Naive B cell (primary cell): ENCODE measurements at regions not wholly inside any gene's neighbourhood (a gene's known extent, or its start where the extent isn't known, plus 50 kb on each side); places are given as distances from the start of the nearest gene placed in this dataset.

Experiments used
- ATAC-seq, 2 donors: fragments of 150-1000 bp; cut with Tn5 transposase; 2 replicates each; pipeline ENCODE4 v1.10.0; 2021; ENCODE audit warnings: low read depth in 2 of 2, mild to moderate bottlenecking in 2 of 2, moderate library complexity in 2 of 2
- DNase-seq: peaks from one replicate; pipeline ENCODE4 v3.0.0; 2022
- H3K27ac Mint-ChIP-seq, 6 donors: one replicate each; pipeline ENCODE4 v1.8.0; 2020 to 2022; ENCODE audit warnings: mild to moderate bottlenecking in 6 of 6, mixed read lengths in 6 of 6, moderate library complexity in 5 of 6, inconsistent platforms in 2 of 6
- H3K27me3 Mint-ChIP-seq, 3 donors: one replicate each; pipeline ENCODE4 v1.8.0; 2021 to 2022; ENCODE audit warnings: mixed read lengths in 3 of 3, mild to moderate bottlenecking in 1 of 3
- H3K36me3 Mint-ChIP-seq, 2 donors: one replicate each; pipeline ENCODE4 v1.8.0; 2020 to 2022; ENCODE audit warnings: mixed read lengths in 2 of 2, inconsistent platforms in 1 of 2, mild to moderate bottlenecking in 1 of 2
- H3K4me1 Mint-ChIP-seq, 3 donors: one replicate each; pipeline ENCODE4 v1.8.0; 2020 to 2022; ENCODE audit warnings: mixed read lengths in 3 of 3, inconsistent platforms in 1 of 3, mild to moderate bottlenecking in 1 of 3, moderate library complexity in 1 of 3
- H3K4me3 Mint-ChIP-seq, 8 donors: one replicate each; pipeline ENCODE4 v1.8.0; 2020 to 2022; ENCODE audit warnings: mild to moderate bottlenecking in 8 of 8, mixed read lengths in 8 of 8, moderate library complexity in 8 of 8, inconsistent platforms in 2 of 8
- H3K9me3 Mint-ChIP-seq, 7 donors: one replicate each; pipeline ENCODE4 v1.8.0; 2020 to 2022; ENCODE audit warnings: mixed read lengths in 7 of 7, mild to moderate bottlenecking in 5 of 7, inconsistent platforms in 2 of 7, moderate library complexity in 1 of 7

- ATAC-seq: peak; percentile 72 to 81
- peak overlapping the region; percentile 25 to 92 (median 66) for H3K27ac Mint-ChIP-seq
- H3K27me3 Mint-ChIP-seq: no peaks in the 10 kb centered on the region
- peaks cover 34 to 47% (median 40%) of the 10 kb centered on the region in 3 donors for H3K4me1 Mint-ChIP-seq
- H3K9me3 Mint-ChIP-seq: no peaks in the 10 kb centered on the region
- H3K4me3 Mint-ChIP-seq: peak overlapping the region in 7 of 8 donors; percentile 30 to 87 (median 79)
- H3K36me3 Mint-ChIP-seq: no peaks in the 10 kb centered on the region
- DNase-seq: peak; percentile 70
Measured at GRCh38 chr1:43073490-43074230, 98.4 kb downstream of the EBNA1BP2 start.

- ATAC-seq: no peak
- no peak for DNase-seq
- H3K4me3 Mint-ChIP-seq: peak overlapping the region in 7 of 8 donors; percentile 31 to 87 (median 69)
- H3K27me3 Mint-ChIP-seq: no peaks in the 10 kb centered on the region
- no peaks in the 10 kb centered on the region for H3K9me3 Mint-ChIP-seq
- peaks cover 43 to 57% (median 47%) of the 10 kb centered on the region in 3 donors for H3K4me1 Mint-ChIP-seq
- no peaks in the 10 kb centered on the region for H3K36me3 Mint-ChIP-seq
- H3K27ac Mint-ChIP-seq: peak overlapping the region; percentile 41 to 92 (median 79)
Measured at GRCh38 chr1:43072314-43072713, 99.8 kb downstream of the EBNA1BP2 start.

DNA sequence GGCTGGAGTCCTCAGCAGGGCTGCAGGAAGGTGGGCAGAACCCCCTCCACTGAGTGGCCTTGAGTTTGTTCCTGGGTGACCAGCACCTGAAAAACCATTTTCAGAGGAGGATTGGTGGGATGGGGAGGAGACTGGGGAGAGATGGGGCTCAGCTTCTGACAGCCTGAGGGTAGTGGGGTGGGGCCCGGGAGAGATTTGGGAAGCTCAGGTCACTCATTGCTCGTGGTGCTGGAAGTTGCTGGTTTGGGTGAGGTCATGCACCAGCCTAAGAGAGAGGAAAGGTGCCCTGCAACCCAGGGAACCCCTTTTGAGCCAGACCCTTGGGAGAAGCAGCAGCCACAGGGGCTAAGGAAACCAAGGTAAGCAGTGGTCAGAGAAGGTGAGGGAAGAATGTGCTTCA, 100.8 kb downstream of the EBNA1BP2 start:
- H3K27ac Mint-ChIP-seq: peak overlapping the region in 5 of 6 donors; percentile 34 to 96 (median 67)
- no peaks in the 10 kb centered on the region for H3K36me3 Mint-ChIP-seq
- H3K9me3 Mint-ChIP-seq: no peaks in the 10 kb centered on the region
- ATAC-seq (no peak), DNase-seq (no peak)
- no peaks in the 10 kb centered on the region for H3K27me3 Mint-ChIP-seq
- H3K4me3 Mint-ChIP-seq: peak overlapping the region in 7 of 8 donors; percentile 3 to 85 (median 35)
- peaks cover 48 to 60% (median 55%) of the 10 kb centered on the region in 3 donors for H3K4me1 Mint-ChIP-seq

DNA sequence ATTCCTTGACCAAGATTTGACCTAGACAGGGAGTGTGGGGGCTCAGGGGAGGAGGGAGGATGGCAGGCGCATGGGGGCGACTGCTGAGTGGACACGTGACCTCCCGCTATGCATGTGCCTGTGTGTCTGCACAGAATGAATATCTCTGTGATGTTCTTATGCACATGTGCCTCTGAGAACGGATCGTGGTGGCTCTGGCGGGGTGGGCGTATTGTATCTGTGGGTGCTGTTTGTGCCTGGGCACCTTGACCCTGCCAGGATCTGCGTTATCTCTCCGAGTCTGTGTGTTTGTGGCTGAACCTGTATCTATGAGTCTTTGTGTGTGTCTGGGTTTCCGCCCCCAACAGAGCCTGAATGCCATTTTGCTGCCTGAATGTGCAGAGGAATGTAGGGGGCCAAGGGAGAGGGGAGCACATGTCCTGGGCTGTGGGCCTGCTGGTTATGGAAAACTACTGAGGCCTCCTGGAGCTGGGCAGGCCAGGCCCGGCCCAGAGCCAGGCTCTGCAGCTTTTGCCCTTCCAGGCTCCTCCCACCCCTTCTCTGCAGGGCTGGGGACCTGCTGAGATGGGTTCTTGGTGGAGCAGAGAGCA, 102.5 kb downstream of the EBNA1BP2 start:
- no peaks in the 10 kb centered on the region for H3K36me3 Mint-ChIP-seq
- H3K27me3 Mint-ChIP-seq: no peaks in the 10 kb centered on the region
- H3K27ac Mint-ChIP-seq: peak overlapping the region in 2 of 6 donors; percentile 81 to 89
- peaks cover 53 to 64% (median 63%) of the 10 kb centered on the region in 3 donors for H3K4me1 Mint-ChIP-seq
- no peak for ATAC-seq
- peak overlapping the region in 7 of 8 donors; percentile 20 to 84 (median 48) for H3K4me3 Mint-ChIP-seq
- no peaks in the 10 kb centered on the region for H3K9me3 Mint-ChIP-seq
- DNase-seq: no peak

- peak overlapping the region in 2 of 6 donors; percentile 26 to 40 for H3K27ac Mint-ChIP-seq
- no peaks in the 10 kb centered on the region for H3K27me3 Mint-ChIP-seq
- peak overlapping the region in 6 of 8 donors; percentile 57 to 77 (median 72) for H3K4me3 Mint-ChIP-seq
- no peak for DNase-seq
- no peaks in the 10 kb centered on the region for H3K9me3 Mint-ChIP-seq
- peaks cover 53 to 64% (median 63%) of the 10 kb centered on the region in 3 donors for H3K4me1 Mint-ChIP-seq
- no peaks in the 10 kb centered on the region for H3K36me3 Mint-ChIP-seq
- ATAC-seq: no peak
Measured at GRCh38 chr1:43068911-43069310, 103.2 kb downstream of the EBNA1BP2 start.

- ATAC-seq: peak; percentile 51
- Mint-ChIP-seq H3K36me3 (no peaks in the 10 kb centered on the region), H3K9me3 (no peaks in the 10 kb centered on the region), H3K27me3 (no peaks in the 10 kb centered on the region), H3K4me3 (peak overlapping the region; percentile 24 to 90 (median 82)), H3K27ac (peak overlapping the region in 4 of 6 donors; percentile 30 to 86 (median 69)), H3K4me1 (peaks cover 47 to 58% (median 57%) of the 10 kb centered on the region in 3 donors)
- peak; percentile 32 for DNase-seq
Measured at GRCh38 chr1:43067977-43068751, 103.9 kb downstream of the EBNA1BP2 start.

- ATAC-seq: no peak
- Mint-ChIP-seq H3K36me3 (no peaks in the 10 kb centered on the region), H3K4me3 (peak overlapping the region; percentile 24 to 90 (median 78)), H3K27ac (peak overlapping the region in 3 of 6 donors; percentile 30 to 86 (median 73)), H3K27me3 (no peaks in the 10 kb centered on the region), H3K4me1 (peaks cover 41 to 49% (median 49%) of the 10 kb centered on the region in 3 donors), H3K9me3 (no peaks in the 10 kb centered on the region)
- no peak for DNase-seq
Measured at GRCh38 chr1:43067233-43067745, 104.8 kb downstream of the EBNA1BP2 start.

DNA sequence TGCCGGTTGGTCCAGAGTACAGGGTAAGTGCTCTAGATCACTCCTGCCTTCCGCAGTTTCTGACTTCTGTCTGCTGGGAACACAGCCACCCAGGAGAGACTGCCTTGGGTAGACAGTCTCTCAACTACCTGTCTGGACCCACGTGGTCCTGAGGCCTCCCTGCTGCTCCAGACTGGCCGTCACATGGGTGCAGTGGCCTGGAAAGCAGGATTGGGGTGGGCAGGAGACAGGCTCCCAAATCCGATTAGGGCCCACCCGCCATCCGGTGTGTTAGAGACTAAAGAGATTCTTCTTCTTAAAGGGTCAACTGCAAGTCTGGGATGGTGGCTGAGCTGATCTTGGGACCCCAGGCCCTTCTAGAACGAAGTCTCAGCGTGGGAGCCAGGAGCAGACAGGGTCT, 105.5 kb downstream of the EBNA1BP2 start:
- Mint-ChIP-seq H3K27ac (peak overlapping the region in 1 of 6 donors; percentile 73), H3K9me3 (no peaks in the 10 kb centered on the region), H3K36me3 (no peaks in the 10 kb centered on the region), H3K27me3 (no peaks in the 10 kb centered on the region), H3K4me1 (peaks cover 34 to 42% (median 42%) of the 10 kb centered on the region in 3 donors), H3K4me3 (peak overlapping the region in 6 of 8 donors; percentile 24 to 81 (median 62))
- ATAC-seq (no peak), DNase-seq (no peak)

- peak overlapping the region in 1 of 6 donors; percentile 18 for H3K27ac Mint-ChIP-seq
- no peak for ATAC-seq
- no peaks in the 10 kb centered on the region for H3K9me3 Mint-ChIP-seq
Measured at GRCh38 chr1:43065616-43066399, 106.3 kb downstream of the EBNA1BP2 start.

GRCh38 chr1:43065191-43065590, 106.5 kb upstream of the SLC2A1 start:
- Mint-ChIP-seq H3K36me3 (no peaks in the 10 kb centered on the region), H3K9me3 (no peaks in the 10 kb centered on the region), H3K27ac (peak overlapping the region in 1 of 6 donors; percentile 17), H3K27me3 (peaks cover 0 to 3% (median 0%) of the 10 kb centered on the region in 3 donors), H3K4me3 (no peak overlapping the region), H3K4me1 (peaks cover 26 to 31% (median 29%) of the 10 kb centered on the region in 3 donors)
- peak; percentile 40 to 49 for ATAC-seq
- no peak for DNase-seq

More at GRCh38 chr1:43065616-43066399, 106.3 kb downstream of the EBNA1BP2 start:
- peaks cover 27 to 34% (median 34%) of the 10 kb centered on the region in 3 donors for H3K4me1 Mint-ChIP-seq
- DNase-seq: no peak
- H3K36me3 Mint-ChIP-seq: no peaks in the 10 kb centered on the region
- H3K4me3 Mint-ChIP-seq: no peak overlapping the region
- no peaks in the 10 kb centered on the region for H3K27me3 Mint-ChIP-seq

- H3K4me1 Mint-ChIP-seq: peaks cover 19 to 23% (median 21%) of the 10 kb centered on the region in 3 donors
- DNase-seq (no peak), ATAC-seq (no peak)
- H3K9me3 Mint-ChIP-seq: no peaks in the 10 kb centered on the region
- H3K36me3 Mint-ChIP-seq: no peaks in the 10 kb centered on the region
- peak overlapping the region in 3 of 6 donors; percentile 4 to 25 (median 21) for H3K27ac Mint-ChIP-seq
- H3K4me3 Mint-ChIP-seq: no peak overlapping the region
- peaks cover 0 to 16% (median under 1%) of the 10 kb centered on the region in 3 donors for H3K27me3 Mint-ChIP-seq
Measured at GRCh38 chr1:43063394-43064219, 104.9 kb upstream of the SLC2A1 start.
